ENCODE measurements at regions not wholly inside any gene's neighbourhood (a gene's known extent, or its start where the extent isn't known, plus 50 kb on each side); places are given as distances from the start of the nearest gene placed in this dataset.

DNA sequence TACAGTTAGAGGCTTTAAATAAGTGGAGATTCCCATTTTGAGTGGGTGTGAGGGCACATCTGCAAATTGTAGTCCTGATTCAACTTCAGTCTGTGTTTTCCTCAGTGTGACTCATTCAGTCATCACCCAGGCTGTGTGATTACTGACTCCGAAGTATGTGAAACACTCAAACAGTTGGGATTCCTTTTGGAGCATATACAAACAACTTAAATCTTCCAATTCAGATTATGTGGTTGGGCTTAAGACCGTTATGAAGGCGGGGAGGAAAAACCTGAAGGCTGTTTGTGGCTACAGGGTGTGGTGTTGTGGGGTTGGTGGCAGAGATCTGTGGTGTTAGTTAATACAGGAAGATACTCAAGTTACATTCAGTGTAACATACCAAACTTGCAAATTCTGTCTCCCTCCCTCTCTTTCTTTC lies 259.7 kb upstream of the FERD3L start:
- Histone ChIP-seq H3K9me3 (ENCODE audit: insufficient read depth in 2 of 2, low read depth in 1 of 2, low read length in 1 of 2) (no peaks in the 10 kb centered on the region), H2BK5ac (ENCODE audit: low read depth, low read length) (no peak overlapping the region), H3K4me3 (ENCODE audit: extremely low read depth in 1 of 4, insufficient read depth in 2 of 4, low read depth in 3 of 4, low read length in 4 of 4) (no peak overlapping the region), H2BK15ac (ENCODE audit: low read length) (no peak overlapping the region), H2BK20ac (ENCODE audit: low read length) (no peak overlapping the region), H3K4me2 (ENCODE audit: insufficient read depth in 1 of 2, low read depth in 2 of 2, low read length in 2 of 2) (no peak overlapping the region), H3K27ac (ENCODE audit: low read depth, low read length) (no peak overlapping the region), H3K79me2 (ENCODE audit: control insufficient read depth in 1 of 2, insufficient read depth in 2 of 2, low read length in 2 of 2) (no peaks in the 10 kb centered on the region), H3K27me3 (replicated peaks in 1 of 4; ENCODE audit: control insufficient read depth in 3 of 4, extremely low read depth in 1 of 4, insufficient read depth in 3 of 4, low read length in 3 of 4) (no peaks in the 10 kb centered on the region), H3K4ac (replicated peaks; ENCODE audit: insufficient read length, low read depth, low read length) (no peak overlapping the region), H3K14ac (ENCODE audit: insufficient read length) (no peak overlapping the region), H2BK12ac (ENCODE audit: low read depth, low read length) (no peak overlapping the region), H4K5ac (ENCODE audit: insufficient read length, low read depth, low read length) (no peak overlapping the region), H4K20me1 (replicated peaks in 1 of 2; ENCODE audit: control insufficient read depth in 1 of 2, insufficient read depth in 2 of 2, low read length in 2 of 2) (no peaks in the 10 kb centered on the region), H3K79me1 (ENCODE audit: low read depth, low read length) (no peaks in the 10 kb centered on the region), H3K23me2 (ENCODE audit: low read depth, low read length) (no peaks in the 10 kb centered on the region), H3K9ac (replicated peaks in 1 of 4; ENCODE audit: extremely low read depth in 1 of 4, low read depth in 3 of 4, low read length in 3 of 4) (no peak overlapping the region), H2AK5ac (ENCODE audit: low read depth, low read length) (no peak overlapping the region), H3K18ac (ENCODE audit: extremely low read depth, low read length) (no peak overlapping the region), H2BK120ac (replicated peaks; ENCODE audit: low read depth, low read length) (no peak overlapping the region), H3K56ac (replicated peaks; ENCODE audit: insufficient read length, low read depth, low read length) (no peak overlapping the region), H3K23ac (ENCODE audit: insufficient read length) (no peak overlapping the region), H2AFZ (ENCODE audit: low read length) (peak overlapping the region; percentile 72), H4K91ac (replicated peaks; ENCODE audit: insufficient read length, low read length) (no peak overlapping the region), H4K8ac (ENCODE audit: extremely low read depth, insufficient read depth, low read length) (no peak overlapping the region), H3K36me3 (ENCODE audit: control insufficient read depth in 2 of 4, insufficient read depth in 4 of 4, low read length in 3 of 4) (no peaks in the 10 kb centered on the region), H3K4me1 (replicated peaks in 1 of 4; ENCODE audit: control insufficient read depth in 3 of 4, insufficient read depth in 4 of 4, low read length in 3 of 4) (peaks cover 0 to 5% (median 3%) of the 10 kb centered on the region in 4 experiments; a peak in 4 of 7 replicates)
- peak; percentile 92 for FAIRE-seq
- 69% methylated on average over 3 of the region's 3 CpGs; no CpG with 5 or more reads in 1 of the 2 experiments for WGBS, 2 experiments (ENCODE audit: extremely low coverage in 1 of 2, insufficient coverage in 1 of 2, insufficient read length in 1 of 2, insufficient replicate concordance in 2 of 2, low coverage in 1 of 2, low lambda C conversion rate in 2 of 2, missing lambda C conversion rate in 1 of 2)
- TF ChIP-seq SIRT6 (IDR thresholded peaks at IDR 0.05; ENCODE audit: low read length) (no peak), EP300 (IDR thresholded peaks at IDR 0.05; ENCODE audit: borderline replicate concordance in 1 of 2, low read depth in 2 of 2, low read length in 2 of 2) (no peak), RXRA (IDR thresholded peaks at IDR 0.05; ENCODE audit: insufficient read depth, low read depth, low read length) (no peak), ATF2 (IDR thresholded peaks at IDR 0.05; ENCODE audit: low read length) (no peak), JUND (IDR thresholded peaks at IDR 0.05; ENCODE audit: low read length) (peak; percentile 47; the same call in 1 of the 2 replicates), BRCA1 (IDR thresholded peaks at IDR 0.05; ENCODE audit: low read depth, low read length) (no peak), CBX5 (IDR thresholded peaks at IDR 0.05; ENCODE audit: low read depth, low read length) (no peak), CHD2 (IDR thresholded peaks at IDR 0.05; ENCODE audit: low read length) (no peak)
- ChIA-PET POLR2A (ENCODE audit: partially characterized antibody) (no interaction called here), CTCF (ENCODE audit: partially characterized antibody) (interaction anchor here (0.9 kb wide), 1 partner anchor 285 kb away, joined by 3 read pairs; no protein-coding TSS in a partner anchor)
- DNase-seq (ENCODE audit: low read depth in 1 of 2, low spot score in 2 of 2), result peak in 1 of 2 experiments; percentile 17

Data from H1 (cell line).